ENCODE measurements at regions not wholly inside any gene's neighbourhood (a gene's known extent, or its start where the extent isn't known, plus 50 kb on each side); places are given as distances from the start of the nearest gene placed in this dataset.

DNA sequence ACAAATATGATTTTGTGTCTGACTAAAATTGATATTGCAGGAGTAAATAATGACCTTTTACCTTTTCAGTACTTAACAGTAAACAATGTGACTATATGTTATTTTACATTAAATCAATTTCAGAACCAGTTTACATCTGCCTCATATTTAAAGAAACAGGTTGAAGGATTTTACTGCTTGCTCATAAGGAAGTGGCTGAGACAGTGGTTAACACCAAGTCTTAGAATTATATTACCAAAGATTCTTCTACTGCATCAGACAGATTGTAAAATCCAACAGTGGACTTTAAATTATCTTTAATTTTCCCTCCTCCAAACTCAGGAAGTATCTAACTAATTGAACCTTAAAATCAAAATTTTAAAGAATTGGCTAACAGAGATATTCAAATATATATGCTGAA lies 1929.9 kb downstream of the PCDH9 start:
- no peak for TF ChIP-seq CTCF (IDR thresholded peaks at IDR 0.05 in 2 of 3, conservative IDR thresholded peaks at IDR 0.05 in 1 of 3; ENCODE audit: borderline replicate concordance in 1 of 3, insufficient read depth in 1 of 3, low read depth in 2 of 3, low read length in 2 of 3)
- no peak for TF ChIP-seq SP1 (IDR thresholded peaks at IDR 0.05; ENCODE audit: low read depth)
- no peak for TF ChIP-seq ZNF274 (IDR thresholded peaks at IDR 0.05; ENCODE audit: low read depth, low read length)
- TF ChIP-seq CEBPB (IDR thresholded peaks at IDR 0.05; ENCODE audit: low read depth), result no peak
- TF ChIP-seq, protein P1, sequence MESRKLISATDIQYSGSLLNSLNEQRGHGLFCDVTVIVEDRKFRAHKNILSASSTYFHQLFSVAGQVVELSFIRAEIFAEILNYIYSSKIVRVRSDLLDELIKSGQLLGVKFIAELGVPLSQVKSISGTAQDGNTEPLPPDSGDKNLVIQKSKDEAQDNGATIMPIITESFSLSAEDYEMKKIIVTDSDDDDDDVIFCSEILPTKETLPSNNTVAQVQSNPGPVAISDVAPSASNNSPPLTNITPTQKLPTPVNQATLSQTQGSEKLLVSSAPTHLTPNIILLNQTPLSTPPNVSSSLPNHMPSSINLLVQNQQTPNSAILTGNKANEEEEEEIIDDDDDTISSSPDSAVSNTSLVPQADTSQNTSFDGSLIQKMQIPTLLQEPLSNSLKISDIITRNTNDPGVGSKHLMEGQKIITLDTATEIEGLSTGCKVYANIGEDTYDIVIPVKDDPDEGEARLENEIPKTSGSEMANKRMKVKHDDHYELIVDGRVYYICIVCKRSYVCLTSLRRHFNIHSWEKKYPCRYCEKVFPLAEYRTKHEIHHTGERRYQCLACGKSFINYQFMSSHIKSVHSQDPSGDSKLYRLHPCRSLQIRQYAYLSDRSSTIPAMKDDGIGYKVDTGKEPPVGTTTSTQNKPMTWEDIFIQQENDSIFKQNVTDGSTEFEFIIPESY (IDR thresholded peaks at IDR 0.05; ENCODE audit: extremely low read depth, insufficient replicate concordance, low read length), result no peak
- TF ChIP-seq CBX3 (IDR thresholded peaks at IDR 0.05; ENCODE audit: low read depth), result no peak
- TF ChIP-seq, protein P2, sequence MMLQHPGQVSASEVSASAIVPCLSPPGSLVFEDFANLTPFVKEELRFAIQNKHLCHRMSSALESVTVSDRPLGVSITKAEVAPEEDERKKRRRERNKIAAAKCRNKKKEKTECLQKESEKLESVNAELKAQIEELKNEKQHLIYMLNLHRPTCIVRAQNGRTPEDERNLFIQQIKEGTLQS (IDR thresholded peaks at IDR 0.05), result no peak
- no peak for TF ChIP-seq JUND (IDR thresholded peaks at IDR 0.05)
- TF ChIP-seq MAX (IDR thresholded peaks at IDR 0.05), result no peak
- TF ChIP-seq ZFX (IDR thresholded peaks at IDR 0.05), result no peak
- no peak for TF ChIP-seq TCF7L2 (IDR thresholded peaks at IDR 0.05; ENCODE audit: borderline replicate concordance, extremely low read depth, insufficient read depth, insufficient read length)
- no peak for TF ChIP-seq EZH2phosphoT487 (IDR thresholded peaks at IDR 0.05; ENCODE audit: borderline replicate concordance)
- no peak for TF ChIP-seq FOSL1 (IDR thresholded peaks at IDR 0.05; ENCODE audit: low read depth)
- TF ChIP-seq SRF (IDR thresholded peaks at IDR 0.05; ENCODE audit: low read depth), result no peak
- no peak for TF ChIP-seq EZH2 (IDR thresholded peaks at IDR 0.05)
- no TSS peak for BruUV-seq (replicated peaks)
- Histone ChIP-seq H3K36me3 (ENCODE audit: control insufficient read depth in 1 of 2, insufficient read depth in 2 of 2, low read length in 2 of 2) (no peaks in the 10 kb centered on the region), H4K20me1 (ENCODE audit: insufficient read depth) (no peaks in the 10 kb centered on the region), H3K9me2 (ENCODE audit: insufficient read depth) (no peaks in the 10 kb centered on the region), H2AFZ (ENCODE audit: low read depth, low read length, poor library complexity, severe bottlenecking) (no peak overlapping the region), H3K9ac (ENCODE audit: low read length) (no peak overlapping the region), H3K4me3 (replicated peaks in 1 of 2; ENCODE audit: low read depth in 1 of 2, low read length in 2 of 2) (no peak overlapping the region), H3K4me2 (ENCODE audit: low read length) (no peak overlapping the region), H3K27me3 (ENCODE audit: insufficient read depth, low read length) (no peaks in the 10 kb centered on the region), H3K9me3 (ENCODE audit: control insufficient read depth in 1 of 2, insufficient read depth in 1 of 2, low read depth in 1 of 2, low read length in 2 of 2) (no peaks in the 10 kb centered on the region), H3K27ac (ENCODE audit: low read depth, low read length) (no peak overlapping the region), H3K4me1 (ENCODE audit: control insufficient read depth in 1 of 2, insufficient read depth in 2 of 2, low read length in 2 of 2) (no peaks in the 10 kb centered on the region), H3K79me2 (ENCODE audit: insufficient read depth, low read length) (no peaks in the 10 kb centered on the region)
- DNase-seq (ENCODE audit: low read depth, low spot score) (no peak), ATAC-seq (no peak)
- intact Hi-C loops (cut with micrococcal nuclease), result no loop called here
- ChIA-PET RAD21 (ENCODE audit: low non-redundant PET in 1 of 2, low total read pairs in 2 of 2, uncharacterized antibody in 2 of 2, unreplicated experiment in 2 of 2) (no interaction called here), POLR2A (no interaction called here), CTCF (no interaction called here)

Data from HCT116 (cell line).